ENCODE measurements at regions not wholly inside any gene's neighbourhood (a gene's known extent, or its start where the extent isn't known, plus 50 kb on each side); places are given as distances from the start of the nearest gene placed in this dataset.

DNA sequence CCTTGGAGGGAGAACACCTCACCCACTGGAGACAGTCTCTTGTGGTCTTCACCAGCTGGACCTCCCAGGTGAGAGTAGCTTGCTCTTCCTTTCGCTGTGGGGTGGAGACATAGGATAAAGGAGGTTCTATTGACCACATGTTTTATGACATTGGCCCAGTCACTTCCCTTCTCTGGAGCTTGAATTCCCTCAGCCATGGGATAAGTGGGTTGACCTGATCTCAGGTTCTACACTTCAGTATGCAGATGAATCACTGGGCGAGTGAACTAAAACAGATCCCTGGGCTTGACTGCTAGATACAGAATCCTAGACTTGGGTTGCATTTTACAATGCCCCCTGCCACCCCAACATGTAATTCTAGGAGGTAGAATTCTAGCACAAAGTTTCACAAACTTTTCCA is 54.8 kb upstream of the PRSS23 start (continued):
- TF ChIP-seq, protein P1, sequence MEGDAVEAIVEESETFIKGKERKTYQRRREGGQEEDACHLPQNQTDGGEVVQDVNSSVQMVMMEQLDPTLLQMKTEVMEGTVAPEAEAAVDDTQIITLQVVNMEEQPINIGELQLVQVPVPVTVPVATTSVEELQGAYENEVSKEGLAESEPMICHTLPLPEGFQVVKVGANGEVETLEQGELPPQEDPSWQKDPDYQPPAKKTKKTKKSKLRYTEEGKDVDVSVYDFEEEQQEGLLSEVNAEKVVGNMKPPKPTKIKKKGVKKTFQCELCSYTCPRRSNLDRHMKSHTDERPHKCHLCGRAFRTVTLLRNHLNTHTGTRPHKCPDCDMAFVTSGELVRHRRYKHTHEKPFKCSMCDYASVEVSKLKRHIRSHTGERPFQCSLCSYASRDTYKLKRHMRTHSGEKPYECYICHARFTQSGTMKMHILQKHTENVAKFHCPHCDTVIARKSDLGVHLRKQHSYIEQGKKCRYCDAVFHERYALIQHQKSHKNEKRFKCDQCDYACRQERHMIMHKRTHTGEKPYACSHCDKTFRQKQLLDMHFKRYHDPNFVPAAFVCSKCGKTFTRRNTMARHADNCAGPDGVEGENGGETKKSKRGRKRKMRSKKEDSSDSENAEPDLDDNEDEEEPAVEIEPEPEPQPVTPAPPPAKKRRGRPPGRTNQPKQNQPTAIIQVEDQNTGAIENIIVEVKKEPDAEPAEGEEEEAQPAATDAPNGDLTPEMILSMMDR (IDR thresholded peaks at IDR 0.05): no peak
- TF ChIP-seq CREM (CRISPR knock-in tag; IDR thresholded peaks at IDR 0.05): no peak
- TF ChIP-seq OVOL2 (CRISPR knock-in tag; IDR thresholded peaks at IDR 0.05; ENCODE audit: borderline replicate concordance): no peak
- TF ChIP-seq, protein P2, sequence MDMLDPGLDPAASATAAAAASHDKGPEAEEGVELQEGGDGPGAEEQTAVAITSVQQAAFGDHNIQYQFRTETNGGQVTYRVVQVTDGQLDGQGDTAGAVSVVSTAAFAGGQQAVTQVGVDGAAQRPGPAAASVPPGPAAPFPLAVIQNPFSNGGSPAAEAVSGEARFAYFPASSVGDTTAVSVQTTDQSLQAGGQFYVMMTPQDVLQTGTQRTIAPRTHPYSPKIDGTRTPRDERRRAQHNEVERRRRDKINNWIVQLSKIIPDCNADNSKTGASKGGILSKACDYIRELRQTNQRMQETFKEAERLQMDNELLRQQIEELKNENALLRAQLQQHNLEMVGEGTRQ (CRISPR knock-in tag; IDR thresholded peaks at IDR 0.05): no peak
- no peak for TF ChIP-seq MYBL2 (CRISPR knock-in tag; IDR thresholded peaks at IDR 0.05)
- no peak for TF ChIP-seq FOXP1 (CRISPR knock-in tag; IDR thresholded peaks at IDR 0.05; ENCODE audit: borderline replicate concordance)
- no peak for TF ChIP-seq ZNF121 (CRISPR knock-in tag; IDR thresholded peaks at IDR 0.05)
- TF ChIP-seq SMAD4 (CRISPR knock-in tag; IDR thresholded peaks at IDR 0.05): no peak
- TF ChIP-seq ZNF219 (CRISPR knock-in tag; IDR thresholded peaks at IDR 0.05; ENCODE audit: borderline replicate concordance): no peak
- TF ChIP-seq ZNF671 (CRISPR knock-in tag; IDR thresholded peaks at IDR 0.05): no peak
- no peak for TF ChIP-seq TEAD4 (CRISPR knock-in tag; IDR thresholded peaks at IDR 0.05)
- TF ChIP-seq, protein P3, sequence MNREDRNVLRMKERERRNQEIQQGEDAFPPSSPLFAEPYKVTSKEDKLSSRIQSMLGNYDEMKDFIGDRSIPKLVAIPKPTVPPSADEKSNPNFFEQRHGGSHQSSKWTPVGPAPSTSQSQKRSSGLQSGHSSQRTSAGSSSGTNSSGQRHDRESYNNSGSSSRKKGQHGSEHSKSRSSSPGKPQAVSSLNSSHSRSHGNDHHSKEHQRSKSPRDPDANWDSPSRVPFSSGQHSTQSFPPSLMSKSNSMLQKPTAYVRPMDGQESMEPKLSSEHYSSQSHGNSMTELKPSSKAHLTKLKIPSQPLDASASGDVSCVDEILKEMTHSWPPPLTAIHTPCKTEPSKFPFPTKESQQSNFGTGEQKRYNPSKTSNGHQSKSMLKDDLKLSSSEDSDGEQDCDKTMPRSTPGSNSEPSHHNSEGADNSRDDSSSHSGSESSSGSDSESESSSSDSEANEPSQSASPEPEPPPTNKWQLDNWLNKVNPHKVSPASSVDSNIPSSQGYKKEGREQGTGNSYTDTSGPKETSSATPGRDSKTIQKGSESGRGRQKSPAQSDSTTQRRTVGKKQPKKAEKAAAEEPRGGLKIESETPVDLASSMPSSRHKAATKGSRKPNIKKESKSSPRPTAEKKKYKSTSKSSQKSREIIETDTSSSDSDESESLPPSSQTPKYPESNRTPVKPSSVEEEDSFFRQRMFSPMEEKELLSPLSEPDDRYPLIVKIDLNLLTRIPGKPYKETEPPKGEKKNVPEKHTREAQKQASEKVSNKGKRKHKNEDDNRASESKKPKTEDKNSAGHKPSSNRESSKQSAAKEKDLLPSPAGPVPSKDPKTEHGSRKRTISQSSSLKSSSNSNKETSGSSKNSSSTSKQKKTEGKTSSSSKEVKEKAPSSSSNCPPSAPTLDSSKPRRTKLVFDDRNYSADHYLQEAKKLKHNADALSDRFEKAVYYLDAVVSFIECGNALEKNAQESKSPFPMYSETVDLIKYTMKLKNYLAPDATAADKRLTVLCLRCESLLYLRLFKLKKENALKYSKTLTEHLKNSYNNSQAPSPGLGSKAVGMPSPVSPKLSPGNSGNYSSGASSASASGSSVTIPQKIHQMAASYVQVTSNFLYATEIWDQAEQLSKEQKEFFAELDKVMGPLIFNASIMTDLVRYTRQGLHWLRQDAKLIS (CRISPR knock-in tag; IDR thresholded peaks at IDR 0.05; ENCODE audit: borderline replicate concordance): no peak
- TF ChIP-seq NR3C1 (CRISPR knock-in tag; conservative IDR thresholded peaks at IDR 0.05; ENCODE audit: low read depth): no peak

DNA sequence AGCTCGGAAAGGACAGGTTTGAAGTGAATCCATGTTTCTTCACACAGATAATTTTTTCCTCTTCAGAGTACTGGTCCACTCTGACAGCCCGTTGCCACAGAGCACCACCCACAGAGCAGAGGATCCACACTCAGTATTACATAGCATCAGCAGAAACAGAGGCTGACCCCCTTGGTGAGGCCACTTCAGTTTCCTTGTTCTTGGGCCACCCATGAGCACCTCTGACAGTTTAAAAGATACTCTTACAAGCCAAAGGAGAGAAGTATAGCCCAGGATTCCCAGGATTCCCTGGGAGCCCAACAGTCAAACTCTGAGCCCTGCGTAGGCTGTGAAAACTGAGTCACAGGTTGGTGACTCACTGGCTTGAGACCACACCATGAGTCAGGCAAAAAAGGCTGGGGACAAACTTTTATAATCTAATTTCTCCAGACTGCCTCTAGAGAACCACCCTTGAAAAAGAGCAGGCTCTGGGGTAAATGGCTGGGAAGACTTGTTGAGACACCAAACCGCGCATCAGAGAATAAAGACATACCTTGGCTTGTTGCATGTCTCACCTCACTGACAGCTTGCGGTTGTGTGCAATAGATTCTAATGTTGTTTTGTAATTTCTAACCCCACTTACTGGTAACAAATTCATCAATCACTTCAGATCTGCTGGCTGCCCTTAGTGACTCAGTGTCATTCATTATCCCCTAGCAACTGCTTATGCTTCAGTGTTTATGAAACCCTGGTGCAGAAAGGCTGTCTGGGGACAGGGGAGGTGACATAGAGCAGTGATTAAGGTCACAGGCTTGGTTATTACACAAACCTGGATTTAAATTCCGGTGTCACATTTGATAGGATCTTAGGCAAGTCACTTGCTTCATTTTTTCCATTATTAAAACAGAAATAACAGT is 56.9 kb upstream of the PRSS23 start:
- TF ChIP-seq GABPB1 (CRISPR knock-in tag; IDR thresholded peaks at IDR 0.05): no peak
- TF ChIP-seq, protein P4, sequence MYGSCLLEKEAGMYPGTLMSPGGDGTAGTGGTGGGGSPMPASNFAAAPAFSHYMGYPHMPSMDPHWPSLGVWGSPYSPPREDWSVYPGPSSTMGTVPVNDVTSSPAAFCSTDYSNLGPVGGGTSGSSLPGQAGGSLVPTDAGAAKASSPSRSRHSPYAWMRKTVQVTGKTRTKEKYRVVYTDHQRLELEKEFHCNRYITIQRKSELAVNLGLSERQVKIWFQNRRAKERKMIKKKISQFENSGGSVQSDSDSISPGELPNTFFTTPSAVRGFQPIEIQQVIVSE (CRISPR knock-in tag; IDR thresholded peaks at IDR 0.05; ENCODE audit: borderline replicate concordance): no peak
- Mint-ChIP-seq H3K27ac (no peak overlapping the region), H3K4me1 (peaks cover 15% of the 10 kb centered on the region)

More for the DNA sequence above, 56.9 kb upstream of the PRSS23 start:
- Mint-ChIP-seq H3K36me3 (0 out of 2 replicates have a peak, but pooled peaks cover 3% of the 10 kb centered on the region), H3K4me3 (no peak overlapping the region), H3K9me3 (peaks cover 22% of the 10 kb centered on the region), H3K27me3 (ENCODE audit: low read depth) (no peaks in the 10 kb centered on the region)
- DNase-seq (ENCODE audit: low spot score) (no peak), ATAC-seq (no peak)
- ChIA-PET CTCF (no interaction called here), POLR2A (no interaction called here)
